ENCODE measurements at regions not wholly inside any gene's neighbourhood (a gene's known extent, or its start where the extent isn't known, plus 50 kb on each side); places are given as distances from the start of the nearest gene placed in this dataset.

DNA sequence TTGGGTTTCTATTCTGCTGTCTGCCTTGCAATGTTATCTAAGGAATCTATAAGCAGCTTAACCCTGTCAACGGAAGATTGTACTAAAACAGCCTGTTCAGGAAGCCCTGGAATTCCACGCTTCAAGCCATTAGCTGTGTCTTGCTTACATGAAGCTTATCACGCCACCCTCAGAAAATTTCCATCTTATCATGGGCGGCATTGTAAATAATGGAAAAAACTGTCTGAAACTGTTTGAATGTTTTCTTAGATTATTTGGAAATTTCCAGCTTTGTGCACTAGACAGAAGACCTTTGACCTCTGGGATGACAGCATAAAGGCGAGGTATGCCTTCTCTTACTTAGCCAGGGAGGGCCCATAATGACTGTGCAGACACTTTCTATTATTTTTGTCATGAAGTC, 319.7 kb downstream of the KCNRG start:
- TF ChIP-seq EZH2 (IDR thresholded peaks at IDR 0.05; ENCODE audit: insufficient read depth, poor library complexity, severe bottlenecking) (no peak), EZH2phosphoT487 (IDR thresholded peaks at IDR 0.05; ENCODE audit: insufficient read depth, low read depth) (no peak)

Measured in GM23248 (cell line).